ENCODE measurements at regions not wholly inside any gene's neighbourhood (a gene's known extent, or its start where the extent isn't known, plus 50 kb on each side); places are given as distances from the start of the nearest gene placed in this dataset.

DNA sequence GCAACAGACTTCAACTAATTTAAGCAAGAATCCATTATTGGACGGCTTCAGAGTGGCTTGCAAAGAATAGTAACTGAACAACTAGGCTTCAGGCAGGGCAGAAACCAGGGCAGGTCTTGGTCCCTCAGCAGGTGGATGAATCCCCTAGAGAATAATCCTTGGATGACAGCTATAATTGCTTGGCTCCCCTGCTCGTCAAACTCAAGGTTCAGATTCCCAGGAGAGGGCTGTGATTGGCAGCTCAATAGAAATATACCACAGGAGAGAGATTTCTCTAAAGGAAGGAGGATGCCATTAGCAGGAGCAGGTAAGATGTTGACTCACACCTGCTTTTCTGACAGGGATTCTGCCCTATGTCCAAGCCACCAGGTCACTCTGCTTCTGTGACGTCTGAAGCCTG is 89.6 kb upstream of the PCDH8 start:
- Histone ChIP-seq H3K27me3 (ENCODE audit: control insufficient read depth, insufficient read depth, low read length) (no peaks in the 10 kb centered on the region), H3K4me3 (ENCODE audit: low read depth, low read length) (no peak overlapping the region), H3K9me3 (ENCODE audit: control insufficient read depth, insufficient read depth, low read length) (peaks cover 3% of the 10 kb centered on the region; the same call in 1 of the 2 replicates), H3K27ac (ENCODE audit: low read depth, low read length) (no peak overlapping the region)
- ChIA-PET POLR2A (no interaction called here), CTCF (no interaction called here)
- TF ChIP-seq, protein P1, sequence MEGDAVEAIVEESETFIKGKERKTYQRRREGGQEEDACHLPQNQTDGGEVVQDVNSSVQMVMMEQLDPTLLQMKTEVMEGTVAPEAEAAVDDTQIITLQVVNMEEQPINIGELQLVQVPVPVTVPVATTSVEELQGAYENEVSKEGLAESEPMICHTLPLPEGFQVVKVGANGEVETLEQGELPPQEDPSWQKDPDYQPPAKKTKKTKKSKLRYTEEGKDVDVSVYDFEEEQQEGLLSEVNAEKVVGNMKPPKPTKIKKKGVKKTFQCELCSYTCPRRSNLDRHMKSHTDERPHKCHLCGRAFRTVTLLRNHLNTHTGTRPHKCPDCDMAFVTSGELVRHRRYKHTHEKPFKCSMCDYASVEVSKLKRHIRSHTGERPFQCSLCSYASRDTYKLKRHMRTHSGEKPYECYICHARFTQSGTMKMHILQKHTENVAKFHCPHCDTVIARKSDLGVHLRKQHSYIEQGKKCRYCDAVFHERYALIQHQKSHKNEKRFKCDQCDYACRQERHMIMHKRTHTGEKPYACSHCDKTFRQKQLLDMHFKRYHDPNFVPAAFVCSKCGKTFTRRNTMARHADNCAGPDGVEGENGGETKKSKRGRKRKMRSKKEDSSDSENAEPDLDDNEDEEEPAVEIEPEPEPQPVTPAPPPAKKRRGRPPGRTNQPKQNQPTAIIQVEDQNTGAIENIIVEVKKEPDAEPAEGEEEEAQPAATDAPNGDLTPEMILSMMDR (IDR thresholded peaks at IDR 0.05; ENCODE audit: low read depth, low read length): no peak
- DNase-seq (ENCODE audit: low read depth, low spot score): no peak

DNA sequence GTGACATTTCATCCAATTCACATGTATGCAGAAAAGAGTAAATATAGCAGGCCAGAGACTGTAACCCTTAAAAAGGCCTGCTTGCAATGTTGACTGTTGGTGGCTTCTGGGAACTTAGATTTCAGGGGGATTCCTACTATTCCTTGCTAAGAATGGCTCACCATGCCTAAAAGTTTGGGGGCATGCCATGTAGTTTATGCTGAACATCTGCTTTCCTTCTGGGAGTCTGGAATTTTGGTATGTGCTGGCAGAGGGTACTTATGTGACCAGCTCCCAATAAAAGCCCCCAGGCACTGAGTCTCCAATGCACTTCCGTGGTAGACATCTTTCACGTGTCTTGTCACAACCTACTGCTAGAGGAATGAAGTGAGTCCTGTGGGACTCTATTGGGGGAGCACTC is 88.4 kb upstream of the PCDH8 start:
- Histone ChIP-seq H3K9me3 (ENCODE audit: control insufficient read depth, insufficient read depth, low read length) (peaks cover 5% of the 10 kb centered on the region), H3K27ac (ENCODE audit: low read depth, low read length) (no peak overlapping the region), H3K4me3 (ENCODE audit: low read depth, low read length) (no peak overlapping the region), H3K27me3 (ENCODE audit: control insufficient read depth, insufficient read depth, low read length) (no peaks in the 10 kb centered on the region)
- DNase-seq (ENCODE audit: low read depth, low spot score): no peak
- POLR2A ChIA-PET: no interaction called here
- CTCF ChIA-PET: no interaction called here
- TF ChIP-seq, protein P1 (IDR thresholded peaks at IDR 0.05; ENCODE audit: low read depth, low read length): no peak

DNA sequence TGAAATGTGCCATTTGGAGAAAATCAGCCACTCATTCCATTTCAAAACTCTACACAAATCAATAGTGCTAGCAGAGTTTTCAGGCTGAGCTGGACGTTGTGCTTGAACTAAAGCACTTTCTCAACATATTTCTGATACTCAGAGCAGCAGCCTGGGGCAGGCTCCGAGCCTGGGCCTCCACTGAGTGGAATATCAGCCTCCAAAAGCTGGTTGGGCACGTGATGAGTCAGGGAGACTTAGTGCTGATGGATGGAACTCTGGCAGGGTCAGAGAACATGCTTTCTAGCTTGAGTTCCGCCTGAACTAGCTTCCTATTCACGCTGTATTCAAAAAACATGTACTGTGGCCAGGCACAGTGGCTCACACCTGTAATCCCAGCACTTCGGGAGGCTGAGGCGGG is 85.8 kb upstream of the PCDH8 start:
- no peak for DNase-seq (ENCODE audit: low read depth, low spot score)
- POLR2A ChIA-PET: no interaction called here

DNA sequence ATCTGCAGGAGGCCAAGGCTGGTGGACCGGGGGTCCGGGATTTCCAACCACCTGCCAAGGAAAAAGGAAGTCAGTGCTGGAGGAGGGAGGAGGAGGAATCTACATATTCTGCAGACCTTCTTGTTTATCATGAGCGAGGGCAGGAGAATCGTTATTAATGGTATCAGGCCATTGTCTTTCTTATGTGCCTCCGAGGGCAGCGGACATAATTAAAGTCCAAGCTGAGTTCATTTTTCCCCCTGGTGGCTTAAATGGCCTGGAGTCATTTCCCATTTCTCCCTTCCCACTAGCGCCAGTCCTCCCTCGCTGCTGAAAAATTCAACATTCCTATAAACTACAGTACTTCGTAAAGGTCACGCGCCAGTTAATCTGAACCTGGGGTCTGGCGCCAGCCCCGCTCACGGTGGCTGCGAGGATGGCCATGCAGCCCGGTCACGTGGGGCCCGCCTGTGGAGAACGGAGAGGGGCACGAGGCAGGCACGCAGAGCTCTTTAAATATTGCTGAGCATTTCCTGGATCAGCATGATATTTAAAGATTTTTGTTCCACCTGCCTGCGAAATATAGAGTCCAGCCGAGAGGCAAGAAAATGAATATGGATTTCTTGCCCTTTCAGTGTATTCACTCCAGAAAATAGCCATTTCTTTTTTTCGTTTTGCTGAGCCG is 85.2 kb upstream of the PCDH8 start:
- Histone ChIP-seq H3K4me3 (ENCODE audit: low read depth, low read length) (no peak overlapping the region), H3K27ac (ENCODE audit: low read depth, low read length) (no peak overlapping the region), H3K9me3 (ENCODE audit: control insufficient read depth, insufficient read depth, low read length) (peaks cover 5% of the 10 kb centered on the region), H3K27me3 (ENCODE audit: control insufficient read depth, insufficient read depth, low read length) (no peaks in the 10 kb centered on the region)
- ChIA-PET POLR2A (no interaction called here), CTCF (no interaction called here)
- DNase-seq (ENCODE audit: low read depth, low spot score): no peak
- TF ChIP-seq, protein P1 (IDR thresholded peaks at IDR 0.05; ENCODE audit: low read depth, low read length): no peak

More for the DNA sequence above, 85.8 kb upstream of the PCDH8 start:
- TF ChIP-seq, protein P1 (IDR thresholded peaks at IDR 0.05; ENCODE audit: low read depth, low read length): no peak
- H3K27me3 ChIP-seq (ENCODE audit: control insufficient read depth, insufficient read depth, low read length): no peaks in the 10 kb centered on the region
- no peak overlapping the region for H3K4me3 ChIP-seq (ENCODE audit: low read depth, low read length)
- no peak overlapping the region for H3K27ac ChIP-seq (ENCODE audit: low read depth, low read length)
- CTCF ChIA-PET: no interaction called here
- peaks cover 5% of the 10 kb centered on the region for H3K9me3 ChIP-seq (ENCODE audit: control insufficient read depth, insufficient read depth, low read length)

DNA sequence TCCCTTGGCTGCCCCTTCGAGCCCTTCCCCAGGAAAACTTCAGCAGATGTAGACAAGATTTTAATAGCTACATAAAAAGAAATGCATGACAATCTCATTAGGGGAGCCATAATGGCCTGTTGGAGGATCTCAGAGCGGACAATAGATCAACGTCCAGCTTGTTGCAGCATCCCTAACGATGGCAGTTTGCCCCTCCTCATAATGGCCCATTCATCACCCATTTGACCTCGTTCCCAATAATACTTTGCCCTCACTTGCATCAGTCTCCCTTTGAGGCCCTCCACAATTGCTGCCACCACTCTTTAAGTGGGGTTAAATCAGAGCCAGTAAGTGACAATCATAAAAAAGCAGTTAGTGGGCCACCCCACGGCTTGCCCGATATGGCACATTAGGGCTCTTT is 84.7 kb upstream of the PCDH8 start:
- no peak overlapping the region for H3K27ac ChIP-seq (ENCODE audit: low read depth, low read length)
- ChIA-PET CTCF (no interaction called here), POLR2A (no interaction called here)
- no peak for DNase-seq (ENCODE audit: low read depth, low spot score)
- H3K4me3 ChIP-seq (ENCODE audit: low read depth, low read length): no peak overlapping the region
- no peaks in the 10 kb centered on the region for H3K27me3 ChIP-seq (ENCODE audit: control insufficient read depth, insufficient read depth, low read length)
- TF ChIP-seq, protein P1 (IDR thresholded peaks at IDR 0.05; ENCODE audit: low read depth, low read length): no peak
- H3K9me3 ChIP-seq (ENCODE audit: control insufficient read depth, insufficient read depth, low read length): peaks cover 5% of the 10 kb centered on the region

Measured in AG04450 (cell line).